HG02571 (cell line): ENCODE measurements at regions not wholly inside any gene's neighbourhood (a gene's known extent, or its start where the extent isn't known, plus 50 kb on each side); places are given as distances from the start of the nearest gene placed in this dataset.

Experiments used
- ATAC-seq: cut with Tn5 transposase; IDR thresholded peaks from one replicate; pipeline ENCODE4 v1.9.1; 2021; ENCODE audit warnings: mild to moderate bottlenecking, moderate library complexity; ENCODE audit not compliant: unreplicated experiment

DNA sequence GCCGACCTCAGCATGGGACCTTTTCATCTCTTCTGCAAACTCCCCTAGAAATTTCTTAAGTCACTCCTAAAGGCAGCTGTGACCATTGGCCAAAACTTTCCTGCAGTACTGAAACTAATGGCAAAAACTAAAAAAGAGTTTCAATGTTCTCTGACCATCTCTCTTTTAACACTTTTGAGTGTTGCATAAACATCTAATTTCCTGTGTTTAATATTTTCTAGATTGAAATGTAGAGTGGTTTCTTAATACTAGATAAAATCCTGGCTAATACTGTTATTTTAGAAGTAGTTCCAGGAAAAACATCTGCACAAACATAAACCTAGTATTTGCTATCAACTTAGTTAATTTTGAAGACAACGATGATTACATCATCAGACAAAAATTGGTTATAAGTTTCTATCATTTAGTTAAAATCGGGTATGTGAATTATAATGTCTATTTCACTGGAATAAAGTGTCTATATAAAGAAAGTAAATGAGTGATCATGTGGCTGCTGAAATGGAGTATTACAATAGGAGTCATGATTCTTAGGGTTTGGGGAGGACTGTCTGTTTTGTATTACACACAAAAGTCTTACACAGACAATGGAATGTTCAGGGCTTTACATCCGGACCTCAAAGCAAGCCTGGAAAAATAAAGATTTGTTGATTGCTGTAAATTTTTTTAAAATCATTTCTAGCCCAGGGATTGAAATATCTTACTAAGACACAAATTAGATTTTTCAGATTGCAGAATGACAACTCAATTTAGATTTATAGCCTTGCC, 1323.4 kb downstream of the C4orf33 start:
- ATAC-seq = no peak

DNA sequence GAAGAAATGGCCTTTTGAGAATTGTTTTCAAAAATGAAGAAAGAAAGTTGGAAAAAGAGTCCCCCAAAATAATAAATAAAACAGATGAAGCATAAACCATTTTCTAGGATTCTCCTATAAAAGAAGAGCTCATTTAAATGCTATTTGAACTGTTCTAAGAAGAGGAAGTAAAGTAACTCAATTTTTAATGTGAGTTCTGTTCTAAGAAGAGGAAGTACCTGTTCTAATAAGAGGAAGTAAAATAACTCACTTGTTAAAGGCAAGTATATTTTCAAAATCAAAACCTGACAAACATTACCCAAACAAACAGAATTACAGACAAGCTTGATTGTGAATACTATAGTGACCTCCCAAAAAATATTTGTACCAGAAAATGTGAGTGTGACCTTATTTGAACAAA, 1326.3 kb downstream of the C4orf33 start:
- no peak for ATAC-seq

DNA sequence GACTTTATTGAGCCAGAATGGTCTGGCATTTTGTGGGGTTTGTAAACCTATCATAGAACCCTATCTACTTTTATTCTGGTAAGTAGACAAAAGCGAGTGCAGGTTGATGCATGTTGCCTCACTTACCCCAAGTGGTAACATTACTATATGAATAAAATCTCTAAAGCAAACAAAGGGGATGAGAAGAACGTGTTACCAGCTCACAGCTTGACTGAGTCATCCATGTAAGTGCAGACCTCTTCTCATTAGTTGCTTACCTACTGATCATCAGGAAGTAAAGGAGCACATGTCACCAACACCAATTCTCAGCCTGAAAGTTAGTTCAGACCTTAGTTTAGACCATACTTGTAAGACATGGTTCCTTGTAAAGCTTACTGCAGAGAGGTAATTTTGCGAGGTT, 1328.3 kb downstream of the C4orf33 start:
- no peak for ATAC-seq

GRCh38 chr4:130432289-130432688, 1336.3 kb downstream of the C4orf33 start:
- no peak for ATAC-seq

DNA sequence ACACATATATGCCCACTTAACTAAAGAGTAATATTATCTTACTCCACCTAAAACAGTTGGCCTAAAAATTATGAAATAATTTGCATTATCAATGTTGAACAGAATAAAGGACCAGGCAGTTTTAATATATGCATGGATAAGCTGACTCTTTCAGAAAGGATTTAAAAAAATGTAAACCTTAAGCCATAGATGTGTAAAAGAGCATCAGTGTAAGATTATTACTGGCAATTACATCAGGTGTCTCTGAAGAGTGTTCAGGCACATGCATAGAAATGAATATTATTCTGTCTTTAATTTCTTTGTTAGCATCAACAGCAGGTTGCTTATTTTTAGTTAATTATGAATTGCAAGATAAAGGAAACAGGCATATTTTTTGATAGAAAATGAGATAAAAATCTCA, 1353.8 kb downstream of the C4orf33 start:
- ATAC-seq = no peak

DNA sequence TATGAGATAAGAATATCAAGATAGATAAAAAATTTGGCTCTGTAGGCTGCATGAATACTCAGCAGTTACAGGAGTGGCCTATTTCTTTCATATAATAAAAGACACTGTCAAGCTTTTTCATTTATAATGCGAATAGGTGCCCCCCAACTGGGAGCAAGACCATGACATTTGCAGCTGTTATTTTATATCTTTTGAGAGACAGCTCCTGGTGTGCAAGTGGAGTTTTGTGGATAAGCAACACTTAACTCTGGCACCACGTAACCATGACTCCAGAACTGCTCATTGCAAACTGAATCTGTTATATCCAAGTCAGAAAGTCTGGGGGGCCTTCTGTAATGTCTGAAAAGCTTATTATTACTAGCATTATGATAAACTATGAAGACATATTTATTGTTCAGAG, 1372.4 kb downstream of the C4orf33 start:
- ATAC-seq = no peak

DNA sequence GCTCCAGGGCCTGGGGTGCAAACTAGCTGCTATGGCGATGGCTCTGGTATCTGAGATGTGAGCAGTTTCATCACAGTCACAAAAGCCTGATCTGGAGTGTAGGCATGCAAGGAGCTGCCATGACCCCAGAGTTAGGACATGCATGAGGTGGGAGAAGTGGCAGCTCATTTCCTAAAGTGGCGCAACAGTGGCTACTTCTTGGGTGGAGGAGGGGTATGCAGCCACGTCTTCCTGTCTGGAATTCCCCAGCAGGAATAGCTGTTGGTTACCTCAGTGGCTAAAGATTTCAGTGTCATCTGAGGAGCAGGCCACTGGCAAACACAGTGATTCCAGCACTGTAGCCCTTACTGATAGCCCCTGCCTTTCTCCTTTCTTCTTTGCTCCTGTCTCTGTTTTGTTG, 1382.5 kb downstream of the C4orf33 start:
- no peak for ATAC-seq

GRCh38 chr4:130479020-130479419, 1383.1 kb downstream of the C4orf33 start:
- ATAC-seq = no peak

GRCh38 chr4:130479674-130480073, 1383.7 kb downstream of the C4orf33 start:
- no peak for ATAC-seq

DNA sequence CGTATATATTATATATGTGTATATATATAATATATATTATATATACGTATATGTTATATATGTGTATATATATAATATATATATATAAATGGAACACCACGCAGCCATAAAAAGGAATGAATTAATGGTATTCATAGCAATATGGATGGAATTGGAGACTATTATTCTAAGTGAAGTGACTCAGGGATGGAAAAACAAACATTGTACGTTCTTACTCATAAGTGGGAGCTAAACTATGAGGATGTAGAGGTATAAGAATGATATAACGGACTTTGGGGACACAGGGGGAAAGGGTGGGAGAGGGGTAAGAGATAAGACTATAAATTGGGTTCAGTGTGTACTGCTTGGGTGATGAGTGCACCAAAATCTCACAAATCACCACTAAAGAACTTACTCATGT, 1388.9 kb downstream of the C4orf33 start:
- no peak for ATAC-seq

- no peak for ATAC-seq
These were observed 1389.4 kb downstream of the C4orf33 start for GRCh38 chr4:130485371-130485770.

- ATAC-seq = no peak
These were observed 1390.2 kb downstream of the C4orf33 start for GRCh38 chr4:130486186-130486585.

DNA sequence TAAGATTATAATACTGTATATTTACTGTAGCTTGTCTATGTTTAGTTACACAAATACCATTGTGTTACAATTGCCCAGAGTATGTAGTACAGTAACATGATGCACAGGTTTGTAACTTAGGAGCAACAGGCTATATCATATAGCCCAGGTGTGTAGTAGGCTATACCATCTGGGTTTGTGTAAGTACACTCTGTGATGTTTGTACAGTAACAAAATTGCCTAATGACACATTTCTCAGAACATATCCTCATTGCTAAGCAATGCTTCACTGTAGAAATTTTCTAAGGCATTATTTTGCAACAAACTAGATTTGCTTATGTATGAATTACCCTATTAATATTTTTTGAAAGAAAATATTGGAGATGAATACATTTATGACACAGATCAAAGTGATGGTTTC, 1390.9 kb downstream of the C4orf33 start:
- no peak for ATAC-seq

GRCh38 chr4:130510661-130511060, 1414.7 kb downstream of the C4orf33 start:
- ATAC-seq = no peak

GRCh38 chr4:130511776-130512175, 1415.8 kb downstream of the C4orf33 start:
- ATAC-seq = no peak

GRCh38 chr4:130524057-130524456, 1428.1 kb downstream of the C4orf33 start:
- ATAC-seq = no peak

DNA sequence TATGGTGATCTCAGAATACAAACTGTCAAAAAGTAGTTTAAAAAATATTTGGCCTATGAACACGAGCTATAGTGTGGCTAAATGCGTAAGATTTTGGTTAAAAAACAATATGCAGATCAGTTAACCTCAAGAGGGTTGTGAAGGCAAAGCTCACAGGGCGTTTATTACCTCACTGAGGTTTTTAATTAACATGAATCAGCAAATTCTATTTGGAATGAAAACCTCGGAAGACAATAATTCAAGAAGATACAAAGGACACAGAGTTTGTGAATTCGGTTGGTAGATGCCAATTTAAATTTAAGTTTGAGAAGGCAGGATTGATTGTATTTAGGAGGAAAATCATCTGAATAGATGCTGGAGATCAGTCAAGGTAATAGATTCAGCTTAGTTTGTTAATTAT, 1434.6 kb downstream of the C4orf33 start:
- no peak for ATAC-seq

DNA sequence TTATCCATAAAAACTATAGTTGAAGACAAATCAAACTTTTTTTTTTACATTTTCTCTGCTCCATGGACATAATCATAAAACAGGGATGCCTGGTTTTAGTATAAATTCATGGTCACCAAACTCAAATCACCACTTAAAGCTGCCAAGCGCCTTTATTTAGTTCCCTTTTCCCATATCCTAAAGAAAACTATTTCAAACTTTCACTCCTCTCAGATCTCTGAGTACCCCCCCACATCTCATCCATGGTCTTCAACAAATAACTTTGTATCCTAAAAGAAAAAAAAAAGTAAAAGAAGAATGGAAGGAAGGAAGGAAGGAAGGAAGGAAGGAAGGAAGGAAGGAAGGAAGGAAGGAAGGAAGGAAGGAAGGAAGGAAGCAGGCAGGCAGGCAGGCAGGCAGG, 1438.7 kb downstream of the C4orf33 start:
- no peak for ATAC-seq

DNA sequence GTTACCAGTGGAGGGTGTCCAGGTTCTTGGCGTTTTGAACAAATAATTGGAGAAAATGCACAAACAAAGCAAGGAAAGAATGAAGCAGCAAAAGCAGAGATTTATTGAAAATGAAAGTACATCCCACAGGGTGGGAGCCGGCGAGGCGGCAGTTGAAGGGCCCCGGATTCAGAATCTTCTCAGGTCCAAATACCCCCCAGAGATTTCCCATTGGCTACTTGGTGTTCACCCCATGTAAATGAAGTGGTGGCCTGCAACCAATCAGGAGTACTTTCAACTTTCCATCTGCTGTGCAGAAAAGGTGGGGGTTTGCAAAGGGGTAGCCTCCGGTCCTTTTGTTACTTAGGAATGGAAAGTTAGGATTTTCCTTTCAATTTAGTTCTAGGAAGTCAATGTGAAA, 1447.0 kb downstream of the C4orf33 start:
- no peak for ATAC-seq

DNA sequence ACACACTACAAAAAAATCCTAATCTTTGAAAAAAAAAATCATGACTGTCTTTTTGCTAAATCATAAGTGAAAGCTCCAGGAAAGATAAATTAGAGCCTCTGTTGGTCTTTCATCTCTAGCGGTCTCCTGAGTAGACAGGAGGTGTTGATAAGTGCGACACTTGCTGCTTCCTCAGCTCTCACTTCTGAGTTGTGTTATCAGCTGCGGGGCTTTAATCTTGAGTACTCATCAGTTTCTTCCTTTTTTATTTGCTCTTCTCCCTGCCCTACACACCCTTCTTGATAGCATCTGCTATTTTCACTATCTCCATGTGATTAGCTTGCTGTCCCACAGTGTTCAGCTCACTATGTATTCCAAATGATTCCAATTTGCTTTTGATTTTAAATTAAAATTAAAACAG, 1449.2 kb downstream of the C4orf33 start:
- ATAC-seq = no peak

DNA sequence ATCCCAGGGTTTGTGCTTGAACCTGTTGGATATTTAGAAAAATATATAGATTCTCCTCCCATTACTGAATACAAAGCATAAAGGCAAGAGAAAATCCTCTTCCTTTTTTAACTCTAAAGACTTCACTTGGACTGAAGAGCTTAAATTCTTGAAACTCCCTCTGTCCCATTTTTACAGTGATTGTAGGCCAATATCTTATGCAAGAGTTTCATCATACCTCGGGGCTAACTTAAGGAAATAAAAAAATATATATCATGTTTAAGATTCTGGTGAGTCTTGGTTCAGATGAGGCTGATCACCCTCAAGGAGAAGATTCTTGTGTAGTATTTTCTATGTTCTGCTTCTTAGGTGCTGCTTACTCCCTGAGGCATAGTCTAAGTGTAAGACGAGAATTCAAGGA, 1449.6 kb downstream of the C4orf33 start:
- no peak for ATAC-seq

- no peak for ATAC-seq
These were observed 1463.3 kb downstream of the C4orf33 start for GRCh38 chr4:130559268-130559667.

- ATAC-seq = no peak
These were observed 1467.4 kb downstream of the C4orf33 start for GRCh38 chr4:130563185-130563888.
